GM12878 (cell line): ENCODE measurements at regions not wholly inside any gene's neighbourhood (a gene's known extent, or its start where the extent isn't known, plus 50 kb on each side); places are given as distances from the start of the nearest gene placed in this dataset.

Source experiments
- BRCA1 ChIP-seq: IDR thresholded peaks from 2 replicates; pipeline ENCODE4 v1.6.1; 2011; ENCODE audit warnings: low read depth, low read length, improper control_type of control experiment
- EZH2 ChIP-seq: IDR thresholded peaks from 2 replicates; pipeline ENCODE4 v1.6.1; 2012; ENCODE audit warnings: low read depth, mild to moderate bottlenecking, control low read depth, inconsistent platforms, low read length, borderline replicate concordance; ENCODE audit not compliant: control insufficient read depth
- GABPA ChIP-seq: IDR thresholded peaks from 2 replicates; pipeline ENCODE4 v1.6.1; 2014; ENCODE audit warnings: antibody characterized with exemption, low read depth, mild to moderate bottlenecking, inconsistent platforms
- NFYB ChIP-seq: IDR thresholded peaks from 2 replicates; pipeline ENCODE4 v1.6.1; 2011; ENCODE audit warnings: low read depth, mild to moderate bottlenecking, low read length, improper control_type of control experiment, moderate library complexity; ENCODE audit not compliant: insufficient read depth
- SP1 ChIP-seq: IDR thresholded peaks from one replicate; pipeline ENCODE4 v1.6.1; 2011; ENCODE audit warnings: low read depth, low read length
- TAF1 ChIP-seq: IDR thresholded peaks from 2 replicates; pipeline ENCODE4 v1.6.1; 2011; ENCODE audit warnings: mild to moderate bottlenecking, low read depth, low read length, borderline replicate concordance
- TF ChIP-seq, protein P1 (sequence below), 3 experiments: IDR thresholded peaks in 2 of 3; conservative IDR thresholded peaks in 1 of 3; 2 replicates each; pipeline ENCODE4 v1.5.1; 2011; ENCODE audit warnings: low read depth in 3 of 3, low read length in 3 of 3, mild to moderate bottlenecking in 3 of 3, control low read depth in 2 of 3, moderate library complexity in 2 of 3, inconsistent platforms in 1 of 3, mixed read lengths in 1 of 3; ENCODE audit not compliant: control insufficient read depth in 2 of 3, insufficient read depth in 1 of 3; ENCODE audit errors: extremely low read depth in 1 of 3

DNA sequence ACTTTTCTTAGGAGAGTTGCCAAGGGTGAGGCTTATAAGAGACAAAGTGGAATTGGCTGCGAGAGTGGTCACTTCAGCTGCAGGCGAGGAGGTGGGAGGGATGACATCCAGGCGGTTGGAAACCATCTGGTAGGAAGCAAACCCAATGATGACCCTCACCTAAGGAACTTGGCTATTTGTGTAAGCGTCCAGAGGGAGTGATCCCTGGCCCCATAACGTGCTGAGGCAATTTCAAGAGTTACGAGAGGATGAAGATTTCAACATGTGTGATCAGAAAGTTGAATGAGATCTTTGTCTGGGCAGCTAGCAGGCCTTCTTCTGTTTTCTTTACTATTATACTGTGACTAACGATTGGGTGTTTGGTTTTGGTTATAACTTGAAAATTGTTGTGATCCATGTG, 102.7 kb upstream of the VANGL1 start:
- TF ChIP-seq GABPA = no peak
- no peak for TF ChIP-seq SP1
- TF ChIP-seq EZH2 = no peak
- TF ChIP-seq, protein P1, sequence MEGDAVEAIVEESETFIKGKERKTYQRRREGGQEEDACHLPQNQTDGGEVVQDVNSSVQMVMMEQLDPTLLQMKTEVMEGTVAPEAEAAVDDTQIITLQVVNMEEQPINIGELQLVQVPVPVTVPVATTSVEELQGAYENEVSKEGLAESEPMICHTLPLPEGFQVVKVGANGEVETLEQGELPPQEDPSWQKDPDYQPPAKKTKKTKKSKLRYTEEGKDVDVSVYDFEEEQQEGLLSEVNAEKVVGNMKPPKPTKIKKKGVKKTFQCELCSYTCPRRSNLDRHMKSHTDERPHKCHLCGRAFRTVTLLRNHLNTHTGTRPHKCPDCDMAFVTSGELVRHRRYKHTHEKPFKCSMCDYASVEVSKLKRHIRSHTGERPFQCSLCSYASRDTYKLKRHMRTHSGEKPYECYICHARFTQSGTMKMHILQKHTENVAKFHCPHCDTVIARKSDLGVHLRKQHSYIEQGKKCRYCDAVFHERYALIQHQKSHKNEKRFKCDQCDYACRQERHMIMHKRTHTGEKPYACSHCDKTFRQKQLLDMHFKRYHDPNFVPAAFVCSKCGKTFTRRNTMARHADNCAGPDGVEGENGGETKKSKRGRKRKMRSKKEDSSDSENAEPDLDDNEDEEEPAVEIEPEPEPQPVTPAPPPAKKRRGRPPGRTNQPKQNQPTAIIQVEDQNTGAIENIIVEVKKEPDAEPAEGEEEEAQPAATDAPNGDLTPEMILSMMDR (IDR thresholded peaks at IDR 0.05 in 2 of 3, conservative IDR thresholded peaks at IDR 0.05 in 1 of 3; ENCODE audit: control insufficient read depth in 2 of 3, extremely low read depth in 1 of 3, insufficient read depth in 1 of 3, low read depth in 3 of 3, low read length in 3 of 3) = no peak
- no peak for TF ChIP-seq BRCA1
- TF ChIP-seq NFYB = no peak
- no peak for TF ChIP-seq TAF1
